Transverse colon (tissue), 1 donor: ENCODE measurements at regions not wholly inside any gene's neighbourhood (a gene's known extent, or its start where the extent isn't known, plus 50 kb on each side); places are given as distances from the start of the nearest gene placed in this dataset.

Experiments used
- EP300 ChIP-seq: sonication (generic); formaldehyde crosslinking; IDR thresholded peaks from one replicate; pipeline ENCODE4 v1.6.1; 2017; ENCODE audit warnings: antibody characterized with exemption, low read depth
- POLR2A ChIP-seq: fragments of 450-650 bp; IDR thresholded peaks from one replicate; pipeline ENCODE4 v1.6.1; 2016; ENCODE audit warnings: antibody characterized with exemption, mild to moderate bottlenecking, moderate library complexity

DNA sequence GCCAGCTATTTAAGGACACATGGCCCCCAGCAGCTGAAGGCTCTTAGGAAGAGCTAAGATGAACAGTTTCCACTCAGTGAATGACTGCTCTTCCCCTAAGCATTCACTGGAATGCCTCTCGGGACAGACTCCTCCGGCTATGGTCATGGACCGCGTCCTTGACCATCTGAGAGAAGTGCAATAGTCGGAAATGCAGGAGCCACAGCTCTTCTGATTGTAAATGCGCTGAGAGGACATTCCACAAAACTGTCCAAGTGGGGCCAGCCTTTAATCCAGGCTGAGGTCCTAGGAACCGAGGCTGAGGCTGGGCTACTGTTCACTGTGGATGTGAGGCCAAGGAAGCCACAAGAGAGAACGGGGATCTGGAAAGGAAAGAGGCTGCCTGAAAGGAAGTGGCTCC lies 162.0 kb upstream of the TMEM72 start:
- TF ChIP-seq POLR2A (no peak), EP300 (no peak)
